Hepatocyte (in vitro differentiated cells): ENCODE measurements at regions not wholly inside any gene's neighbourhood (a gene's known extent, or its start where the extent isn't known, plus 50 kb on each side); places are given as distances from the start of the nearest gene placed in this dataset.

ENCODE experiments used
- DNase-seq: peaks from one replicate; pipeline ENCODE4 v3.0.0-alpha.2; 2016; ENCODE audit warnings: low spot score
- H2AFZ ChIP-seq: fragments of 200-600 bp; sonication (generic); 2 replicates; pipeline ENCODE4 v1.6.0; 2016; ENCODE audit warnings: antibody characterized with exemption, mild to moderate bottlenecking
- H3K27ac ChIP-seq: fragments of 200-600 bp; sonication (generic); 2 replicates; pipeline ENCODE4 v1.5.1; 2016; ENCODE audit warnings: mild to moderate bottlenecking
- H3K27me3 ChIP-seq: fragments of 200-600 bp; sonication (generic); 2 replicates; pipeline ENCODE4 v1.6.1; 2016
- H3K36me3 ChIP-seq: fragments of 200-600 bp; sonication (generic); replicated peaks from 2 replicates; pipeline ENCODE4 v1.5.1; 2016; ENCODE audit warnings: low read depth; ENCODE audit not compliant: insufficient read depth
- H3K4me1 ChIP-seq: fragments of 200-600 bp; sonication (generic); 2 replicates; pipeline ENCODE4 v1.5.1; 2016; ENCODE audit warnings: mild to moderate bottlenecking, moderate library complexity; ENCODE audit not compliant: insufficient read depth
- H3K4me2 ChIP-seq: fragments of 200-600 bp; sonication (generic); 2 replicates; pipeline ENCODE4 v1.6.0; 2016
- H3K4me3 ChIP-seq: fragments of 200-600 bp; sonication (generic); 2 replicates; pipeline ENCODE4 v1.5.1; 2016; ENCODE audit warnings: mild to moderate bottlenecking
- H3K79me2 ChIP-seq: fragments of 200-600 bp; sonication (generic); 2 replicates; pipeline ENCODE4 v1.6.0; 2017; ENCODE audit warnings: mild to moderate bottlenecking
- H3K9me2 ChIP-seq: fragments of 200-600 bp; sonication (generic); replicated peaks from 2 replicates; pipeline ENCODE4 v1.6.0; 2017; ENCODE audit warnings: mild to moderate bottlenecking; ENCODE audit not compliant: insufficient read depth
- H3K9me3 ChIP-seq: fragments of 200-600 bp; sonication (generic); 2 replicates; pipeline ENCODE4 v1.5.1; 2016; ENCODE audit warnings: low read depth, mild to moderate bottlenecking
- H4K20me1 ChIP-seq: fragments of 200-600 bp; sonication (generic); 2 replicates; pipeline ENCODE4 v1.6.0; 2016; ENCODE audit warnings: mild to moderate bottlenecking; ENCODE audit not compliant: insufficient read depth, poor library complexity, severe bottlenecking
- CTCF ChIP-seq: fragments of 200-600 bp; sonication (generic); IDR thresholded peaks from 2 replicates; pipeline ENCODE4 v1.5.1; 2016; ENCODE audit warnings: antibody characterized with exemption, mild to moderate bottlenecking; ENCODE audit not compliant: poor library complexity
- EZH2 ChIP-seq: fragments of 200-600 bp; sonication (generic); IDR thresholded peaks from 2 replicates; pipeline ENCODE4 v1.6.1; 2016; ENCODE audit warnings: antibody characterized with exemption, mild to moderate bottlenecking, borderline replicate concordance
- EZH2phosphoT487 ChIP-seq: fragments of 200-600 bp; sonication (generic); IDR thresholded peaks from one replicate; pipeline ENCODE4 v1.6.1; 2018; ENCODE audit warnings: antibody characterized with exemption, mild to moderate bottlenecking, low read depth, moderate library complexity; ENCODE audit not compliant: unreplicated experiment, severe bottlenecking
- WGBS: methylation state at CpG from one replicate; pipeline ENCODE4 v1.1.6; 2016; ENCODE audit warnings: low lambda C conversion rate; ENCODE audit errors: missing lambda C conversion rate; 5-methylcytosine and 5-hydroxymethylcytosine counted together

GRCh38 chr5:38164776-38165399, 93.5 kb upstream of the EGFLAM start:
- Histone ChIP-seq H3K9me2 (no peaks in the 10 kb centered on the region), H3K4me2 (no peak overlapping the region), H3K9me3 (no peaks in the 10 kb centered on the region), H3K4me3 (no peak overlapping the region), H2AFZ (no peak overlapping the region), H3K36me3 (no peaks in the 10 kb centered on the region), H3K27ac (no peak overlapping the region), H3K27me3 (no peaks in the 10 kb centered on the region), H4K20me1 (no peaks in the 10 kb centered on the region), H3K4me1 (no peaks in the 10 kb centered on the region), H3K79me2 (no peaks in the 10 kb centered on the region)
- no peak for DNase-seq
- TF ChIP-seq EZH2, result no peak
- TF ChIP-seq CTCF, result no peak
- TF ChIP-seq EZH2phosphoT487, result no peak
- 63% methylated on average over 4 of the region's 4 CpGs for WGBS

GRCh38 chr5:38163636-38164237, 94.6 kb upstream of the EGFLAM start:
- Histone ChIP-seq H3K4me1 (no peaks in the 10 kb centered on the region), H3K4me3 (no peak overlapping the region), H3K36me3 (no peaks in the 10 kb centered on the region), H3K9me2 (no peaks in the 10 kb centered on the region), H3K9me3 (no peaks in the 10 kb centered on the region), H3K27ac (no peak overlapping the region), H3K27me3 (no peaks in the 10 kb centered on the region), H2AFZ (no peak overlapping the region), H3K4me2 (no peak overlapping the region), H3K79me2 (no peaks in the 10 kb centered on the region), H4K20me1 (no peaks in the 10 kb centered on the region)
- WGBS, result 59% methylated on average over 4 of the region's 4 CpGs
- no peak for DNase-seq
- TF ChIP-seq EZH2 (no peak), EZH2phosphoT487 (no peak), CTCF (no peak)

- Histone ChIP-seq H3K27ac (no peak overlapping the region), H3K27me3 (no peaks in the 10 kb centered on the region)
- 90% methylated on average over 4 of the region's 4 CpGs for WGBS
Observed at GRCh38 chr5:38162625-38163024, 95.7 kb upstream of the EGFLAM start.

More at GRCh38 chr5:38162625-38163024, 95.7 kb upstream of the EGFLAM start:
- Histone ChIP-seq H3K79me2 (no peaks in the 10 kb centered on the region), H3K4me3 (no peak overlapping the region), H3K4me1 (no peaks in the 10 kb centered on the region), H3K36me3 (no peaks in the 10 kb centered on the region), H4K20me1 (no peaks in the 10 kb centered on the region), H3K9me3 (no peaks in the 10 kb centered on the region), H2AFZ (no peak overlapping the region), H3K9me2 (no peaks in the 10 kb centered on the region), H3K4me2 (no peak overlapping the region)
- DNase-seq, result no peak
- TF ChIP-seq CTCF (no peak), EZH2 (no peak), EZH2phosphoT487 (no peak)
